HG02623 (cell line): ENCODE measurements at regions not wholly inside any gene's neighbourhood (a gene's known extent, or its start where the extent isn't known, plus 50 kb on each side); places are given as distances from the start of the nearest gene placed in this dataset.

Experiments used
- ATAC-seq: cut with Tn5 transposase; IDR thresholded peaks from one replicate; pipeline ENCODE4 v1.9.1; 2021; ENCODE audit warnings: moderate library complexity; ENCODE audit not compliant: unreplicated experiment

DNA sequence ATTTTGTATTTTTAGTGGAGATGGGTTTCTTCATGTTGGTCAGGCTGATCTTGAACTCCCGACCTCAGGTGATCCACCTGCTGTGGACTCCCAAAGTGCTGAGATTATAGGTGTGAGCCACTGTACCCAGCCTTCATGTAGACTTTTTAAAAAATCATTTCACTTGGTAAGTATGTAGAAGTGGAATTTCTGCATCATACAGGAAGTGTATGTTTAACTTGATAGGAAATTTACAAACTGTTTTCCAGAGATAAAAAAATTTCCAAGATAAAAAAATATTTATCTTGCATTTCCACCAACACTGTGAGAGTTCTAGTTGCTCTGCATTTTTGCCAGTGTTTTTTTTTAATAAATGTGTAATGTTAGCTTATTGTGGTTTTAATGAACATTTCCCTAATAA, 155.8 kb downstream of the ZNF608 start:
- ATAC-seq, result no peak

DNA sequence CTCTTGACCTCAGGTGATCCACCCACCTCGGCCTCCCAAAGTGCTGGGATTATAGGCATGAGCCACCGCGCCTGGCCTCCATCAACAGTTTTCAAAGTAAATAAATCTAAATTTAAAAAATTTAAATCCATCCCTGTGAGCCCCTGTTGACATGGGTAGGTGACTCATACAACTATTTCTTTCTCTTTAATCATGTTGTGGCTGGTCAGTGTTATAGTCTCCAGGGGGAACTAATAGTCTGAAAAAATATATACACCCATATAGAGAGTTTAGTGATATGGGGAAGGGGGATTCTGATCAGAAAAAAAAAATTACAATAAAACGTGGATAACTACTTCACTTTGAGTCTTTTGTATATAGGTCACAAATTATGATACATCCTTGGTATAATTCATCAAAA, 159.2 kb downstream of the ZNF608 start:
- no peak for ATAC-seq

DNA sequence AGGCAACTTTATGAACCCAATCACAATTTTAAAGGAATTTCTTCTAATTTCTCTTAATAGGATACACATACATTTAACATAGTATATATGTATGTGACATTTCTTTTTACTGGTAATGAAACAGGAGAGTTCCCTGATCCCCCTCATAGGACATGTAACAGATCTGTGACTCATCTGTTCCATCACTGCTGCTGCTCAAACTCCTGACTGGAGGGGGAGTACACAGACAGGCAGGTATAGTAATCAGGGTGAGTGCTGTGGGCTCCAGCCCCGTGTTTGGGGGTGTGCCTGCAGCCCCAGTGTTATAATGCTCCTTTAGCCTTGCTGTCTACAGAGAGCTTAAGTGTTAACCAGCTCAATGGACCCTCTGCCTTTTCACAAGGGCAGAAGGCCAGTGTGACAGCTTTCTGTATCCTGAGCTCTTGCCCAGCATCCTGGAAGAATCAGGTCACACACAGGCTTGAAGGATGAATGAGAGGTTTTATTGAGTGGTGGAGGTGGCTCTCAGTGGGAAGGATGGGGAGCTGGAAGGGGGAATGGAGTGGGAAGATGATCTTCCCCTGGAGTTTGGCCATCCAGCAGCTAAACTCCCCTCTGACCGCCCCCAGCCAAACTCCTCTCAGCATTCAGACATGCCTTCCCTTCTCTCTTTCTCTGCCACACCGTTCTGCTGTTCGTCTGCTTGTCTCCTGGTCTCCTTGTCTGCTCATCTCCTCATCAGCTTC, 161.3 kb downstream of the ZNF608 start:
- ATAC-seq, result no peak

DNA sequence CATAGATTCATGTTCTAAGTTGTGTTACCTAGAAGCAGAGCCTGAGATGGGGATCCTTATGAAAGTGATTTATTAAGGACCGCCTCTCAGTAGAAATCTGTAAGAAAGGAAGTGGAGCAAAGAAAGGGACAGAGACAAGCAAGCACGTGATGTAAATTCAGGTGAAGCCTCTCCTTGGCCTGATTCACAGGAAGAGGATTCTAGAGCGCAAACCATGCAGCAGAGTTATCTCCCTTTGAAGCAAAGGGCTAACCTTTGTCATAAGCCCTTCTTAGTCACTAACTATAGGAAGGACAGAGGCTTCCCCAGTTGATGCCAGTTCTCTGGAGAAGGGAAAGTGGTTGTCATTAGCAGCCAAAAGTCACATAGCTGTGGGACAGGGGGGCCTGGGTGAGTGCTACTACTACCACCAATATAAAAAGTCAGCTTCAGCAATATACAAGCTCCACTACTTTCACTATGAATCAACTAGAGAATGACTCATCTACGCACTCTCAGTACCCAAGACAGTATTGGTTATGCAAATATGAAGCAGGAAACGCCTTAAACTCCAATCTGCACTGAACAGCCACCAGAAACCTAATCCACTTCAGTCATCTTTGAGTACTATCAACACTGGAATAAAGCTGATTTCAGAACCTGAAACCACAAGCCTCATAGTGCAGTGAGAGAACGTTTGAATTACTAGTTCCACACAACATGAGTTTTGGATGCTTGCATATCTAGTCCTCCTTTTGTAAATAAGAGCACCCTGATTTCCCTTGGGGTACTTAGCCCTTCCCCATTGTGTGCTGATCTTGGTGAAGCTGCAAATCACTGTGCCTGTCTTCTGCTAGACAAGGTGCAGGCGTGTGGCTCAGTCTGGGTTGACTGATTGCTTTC, 162.7 kb downstream of the ZNF608 start:
- peak; percentile 99 for ATAC-seq

DNA sequence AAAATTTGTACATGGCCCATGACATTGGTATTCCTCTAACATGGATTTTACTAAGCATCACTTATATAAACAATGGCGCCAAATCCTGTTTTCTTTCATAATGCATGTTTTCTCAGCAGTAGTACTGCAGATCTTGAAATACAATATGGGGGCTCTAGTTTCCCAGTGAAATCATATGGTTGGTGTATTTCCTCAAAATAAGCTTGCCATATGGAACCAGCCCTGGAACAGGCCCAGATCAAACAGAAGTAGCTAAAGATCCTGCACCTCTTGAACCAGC, 163.9 kb downstream of the ZNF608 start:
- ATAC-seq, result no peak

DNA sequence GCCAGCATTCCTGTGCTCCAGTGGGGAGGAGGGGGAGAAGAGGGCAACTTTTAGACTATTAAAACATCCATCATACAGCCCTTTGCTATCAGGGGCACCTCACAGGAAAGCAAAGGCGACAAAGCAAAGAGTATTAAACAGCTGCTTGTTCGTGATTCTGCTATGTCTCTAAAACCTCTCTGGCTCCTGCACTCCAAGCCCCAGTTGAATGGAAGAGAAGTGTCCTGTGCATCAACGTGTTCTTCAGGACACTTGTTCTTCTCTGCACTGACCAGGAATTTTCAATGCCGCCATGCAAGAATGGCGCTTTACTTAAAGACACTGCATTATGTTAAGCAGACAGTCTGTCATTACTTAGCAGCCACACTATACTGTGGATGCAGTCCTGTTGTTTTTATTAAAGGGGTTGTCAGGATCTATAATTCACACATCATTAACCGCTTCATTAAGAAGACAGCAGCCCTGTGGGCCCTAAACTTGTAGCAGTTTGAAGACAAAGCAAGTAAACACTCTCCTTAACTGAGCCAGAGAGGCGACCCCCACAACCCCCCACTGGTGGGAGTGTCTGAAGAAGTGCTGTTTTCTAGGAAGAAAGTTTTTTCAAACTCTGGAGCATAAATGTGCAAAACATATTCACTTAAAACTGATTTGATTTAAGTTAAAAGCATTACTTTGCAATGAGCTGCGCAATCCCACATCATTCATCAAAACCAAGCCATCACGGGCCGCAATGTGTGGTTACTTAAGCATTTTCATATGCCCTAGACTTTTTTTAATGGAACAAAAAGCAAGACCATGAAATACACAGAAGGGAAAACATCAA, 164.5 kb downstream of the ZNF608 start:
- no peak for ATAC-seq

DNA sequence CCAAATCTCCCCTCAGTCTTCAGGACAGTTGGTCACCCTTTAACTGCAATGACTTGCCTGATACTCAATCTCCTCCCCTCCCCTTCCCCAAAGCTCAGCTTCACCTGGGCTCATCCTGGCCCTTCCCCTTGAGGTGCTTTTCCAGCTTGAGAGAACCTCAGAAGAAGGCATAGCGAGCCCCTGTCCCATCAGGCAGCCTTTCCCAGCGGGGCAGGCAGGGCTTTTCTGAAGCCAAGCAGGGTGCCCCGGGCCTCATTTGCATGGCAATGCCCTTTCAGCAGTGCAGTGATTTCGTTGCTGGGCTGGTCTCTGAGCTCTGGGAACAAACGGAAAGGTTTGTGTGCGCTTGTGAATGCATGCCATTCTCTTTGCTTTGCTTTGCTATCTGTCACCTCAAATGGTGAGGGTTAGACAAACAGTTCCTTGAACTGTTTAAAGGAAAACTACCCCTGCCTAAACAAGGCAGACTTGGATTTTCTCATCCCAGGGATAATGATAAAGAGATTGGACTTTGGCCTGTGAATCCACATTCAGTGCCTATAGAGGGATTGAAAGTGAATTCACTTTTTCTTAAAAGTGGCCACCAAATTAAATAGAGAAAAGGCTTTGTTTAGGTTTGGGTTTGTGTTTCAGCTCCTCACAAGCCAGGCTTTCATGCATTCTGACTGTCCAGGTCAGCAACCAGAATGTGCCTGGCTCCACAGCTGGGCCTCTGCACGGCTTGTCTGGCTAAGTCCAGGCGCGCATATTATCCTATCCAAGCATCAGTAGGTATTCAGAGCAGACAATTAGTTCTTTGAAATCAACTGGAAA, 165.3 kb downstream of the ZNF608 start:
- ATAC-seq, result no peak

DNA sequence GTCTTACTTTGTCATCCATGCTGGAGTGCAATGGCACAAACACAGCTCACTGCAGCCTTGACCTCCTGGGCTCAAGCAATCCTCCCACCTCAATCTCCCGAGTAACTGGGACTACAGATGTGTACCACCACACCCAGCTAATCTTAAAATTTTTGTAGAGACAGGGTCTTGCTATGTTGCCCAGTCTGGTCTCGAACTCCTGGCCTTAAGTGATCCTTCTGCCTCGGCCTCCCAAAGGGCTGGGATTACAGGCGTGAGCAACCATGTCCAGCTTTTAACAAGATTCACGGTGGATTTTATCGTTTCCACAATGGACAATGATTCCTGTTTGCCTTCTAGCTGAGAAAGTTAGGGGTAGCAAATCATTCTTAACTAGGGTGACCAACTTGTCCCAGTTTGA, 165.9 kb downstream of the ZNF608 start:
- ATAC-seq, result no peak

DNA sequence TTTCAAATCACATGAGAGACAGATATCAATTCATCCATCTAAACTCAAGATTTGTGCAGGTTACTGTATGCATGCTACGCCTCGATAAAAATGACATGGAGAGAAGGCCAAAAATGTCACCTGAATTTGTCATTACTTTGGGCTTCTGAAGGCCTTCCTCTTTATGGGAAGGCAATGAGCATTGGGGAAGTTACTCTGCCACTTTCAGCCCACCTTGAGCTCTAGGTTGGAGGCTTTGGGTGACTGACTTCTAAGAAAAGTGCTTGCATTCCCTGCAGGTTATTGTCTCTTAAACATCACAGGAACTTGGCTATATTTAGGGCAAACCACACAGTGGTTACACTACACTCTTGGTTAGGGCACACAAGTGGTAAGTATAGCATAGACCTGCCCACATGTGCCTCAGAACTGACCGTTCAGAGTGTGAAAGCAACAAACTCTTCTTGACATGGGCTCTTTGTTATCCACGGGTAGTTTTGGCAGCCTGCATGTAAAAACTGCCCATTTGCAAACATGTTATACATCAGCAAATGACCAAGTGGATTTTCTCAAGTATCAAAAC, 169.5 kb downstream of the ZNF608 start:
- ATAC-seq, result peak; percentile 79

DNA sequence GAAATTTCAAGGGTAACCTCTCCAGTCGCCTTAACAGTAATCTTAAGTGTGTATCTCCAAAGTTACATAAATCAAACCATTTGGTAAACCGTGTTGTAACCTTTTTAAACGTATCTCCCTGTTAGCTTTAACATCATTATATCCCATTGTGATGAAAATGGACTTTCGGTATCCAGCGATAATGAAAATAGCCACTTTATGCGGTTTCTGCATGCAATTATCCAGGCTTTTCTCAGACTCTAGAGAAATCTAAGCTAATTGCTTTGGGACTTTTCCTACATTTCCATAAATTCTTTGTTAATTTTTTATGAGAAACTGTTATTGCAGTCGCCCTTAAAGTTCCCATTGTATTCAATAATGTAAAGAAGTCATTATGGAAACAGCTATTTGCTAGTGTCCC, 170.7 kb downstream of the ZNF608 start:
- ATAC-seq, result no peak

DNA sequence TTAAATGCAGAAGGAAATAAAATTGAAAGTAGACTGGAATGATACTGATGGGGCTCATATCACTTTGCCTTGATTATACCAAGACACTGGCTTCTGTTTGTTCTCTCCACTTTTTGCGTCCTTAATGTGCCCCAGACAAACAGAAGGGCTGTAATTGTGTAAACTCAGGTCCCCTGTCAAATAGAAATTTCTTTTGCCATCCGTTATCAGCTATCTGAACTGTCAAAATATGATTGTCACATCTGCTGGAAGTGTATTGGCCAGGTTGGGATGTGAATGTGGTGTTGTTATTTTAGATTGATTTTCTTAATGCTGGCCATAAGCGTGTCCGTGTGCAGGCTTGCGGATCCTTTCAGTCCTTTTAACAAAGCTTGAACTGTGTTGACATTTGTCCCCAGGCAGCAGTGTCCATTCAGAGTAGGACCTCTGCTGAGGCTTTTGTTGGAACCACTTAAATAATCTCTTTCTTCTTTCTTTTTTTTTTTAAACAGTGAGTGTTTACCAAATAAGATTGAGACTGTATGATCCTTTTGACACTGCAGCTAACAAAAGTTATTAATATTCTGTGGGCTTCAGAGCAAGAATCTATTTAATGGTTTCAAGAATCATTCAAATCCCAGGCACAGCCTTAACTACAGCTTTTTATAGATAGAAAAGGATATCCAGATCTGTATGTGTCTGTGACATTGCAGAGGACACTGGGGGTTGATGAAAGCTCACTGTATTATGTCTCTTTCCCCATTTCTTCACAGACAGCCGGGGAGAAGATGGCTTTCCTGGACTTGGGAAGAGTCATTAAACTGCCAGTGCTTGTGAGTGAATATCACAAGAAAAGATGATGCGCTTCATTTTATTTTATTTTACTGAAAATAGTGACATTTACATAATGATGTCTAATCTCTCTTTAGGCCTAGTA, 171.7 kb downstream of the ZNF608 start:
- no peak for ATAC-seq

DNA sequence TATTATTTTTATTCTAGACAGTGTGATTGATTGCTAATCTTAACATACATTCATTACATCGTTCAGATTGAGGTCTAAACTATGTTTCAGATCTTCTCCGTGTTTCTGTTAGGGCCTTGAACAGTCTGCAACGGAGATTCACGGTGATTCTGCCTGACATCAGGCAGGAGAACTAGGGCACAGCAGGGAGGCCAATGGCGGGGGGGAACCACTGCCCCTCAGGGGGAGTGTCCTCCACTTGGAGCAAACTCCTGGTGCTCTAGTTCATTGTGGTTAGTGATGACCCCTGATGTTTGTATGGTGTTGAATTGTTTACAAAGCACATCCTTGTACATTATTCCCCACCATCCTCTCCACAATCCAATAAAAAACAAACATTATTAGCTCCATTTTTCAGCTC, 173.5 kb downstream of the ZNF608 start:
- ATAC-seq, result no peak

DNA sequence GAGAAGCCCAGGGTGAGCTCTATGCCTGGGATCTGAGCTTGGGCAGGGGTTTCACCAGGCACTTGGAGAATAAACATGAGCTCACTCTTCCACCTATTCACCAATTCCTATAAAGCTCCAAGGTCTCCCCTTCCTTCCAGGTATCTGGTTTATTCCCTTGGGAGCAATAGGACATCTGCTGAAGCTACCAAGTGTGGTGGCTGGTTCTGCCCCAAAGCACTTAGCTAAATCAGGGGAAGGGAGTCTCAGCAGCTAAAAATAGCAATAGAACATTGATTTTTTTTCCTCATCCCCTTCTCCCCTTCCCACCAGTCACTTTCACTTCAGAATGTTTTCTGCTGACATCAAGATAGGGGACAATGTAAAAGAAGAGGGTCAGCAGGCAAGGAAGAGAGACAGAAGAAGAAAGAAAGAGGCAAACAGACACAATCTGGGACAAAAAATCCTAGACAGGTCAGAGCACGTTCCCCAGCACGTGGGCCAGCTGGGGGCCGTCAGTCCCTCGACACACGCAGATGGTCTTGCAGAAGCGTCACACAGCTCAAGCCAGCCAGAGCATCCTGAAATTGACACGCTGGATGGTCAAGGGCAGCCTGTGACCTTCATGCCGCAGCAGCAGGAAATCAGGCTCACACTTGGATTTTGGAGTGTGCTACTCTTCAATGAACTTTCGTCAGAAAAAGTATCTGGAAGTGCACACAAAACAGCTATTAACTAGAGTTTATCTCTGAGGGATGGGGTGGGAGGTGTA, 176.0 kb downstream of the ZNF608 start:
- ATAC-seq, result no peak

DNA sequence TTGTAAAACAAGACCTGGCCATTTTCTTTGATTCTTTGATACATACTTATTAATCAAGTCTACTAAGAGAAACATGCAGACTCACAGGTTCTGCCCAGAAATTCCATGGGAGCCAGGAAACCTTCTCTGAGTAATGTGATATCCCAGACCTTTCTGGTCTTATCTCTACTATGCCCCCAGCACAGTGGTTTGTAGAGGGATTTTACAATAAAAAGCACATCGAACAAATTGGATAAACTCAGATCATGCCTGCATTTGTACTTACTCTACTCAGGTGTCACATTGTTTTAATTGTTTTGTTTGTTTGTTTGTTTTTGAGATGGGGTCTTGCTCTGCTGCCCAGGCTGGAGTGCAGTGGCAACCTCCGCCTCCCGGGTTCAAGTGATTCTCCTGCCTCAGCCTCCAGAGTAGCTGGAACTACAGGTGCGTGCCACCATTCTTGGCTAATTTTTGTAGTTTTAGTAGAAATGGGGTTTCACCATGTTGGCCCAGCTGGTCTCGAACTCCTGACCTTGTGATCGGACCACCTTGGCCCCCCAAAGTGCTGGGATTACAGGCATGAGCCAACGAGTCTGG, 179.5 kb downstream of the ZNF608 start:
- no peak for ATAC-seq

DNA sequence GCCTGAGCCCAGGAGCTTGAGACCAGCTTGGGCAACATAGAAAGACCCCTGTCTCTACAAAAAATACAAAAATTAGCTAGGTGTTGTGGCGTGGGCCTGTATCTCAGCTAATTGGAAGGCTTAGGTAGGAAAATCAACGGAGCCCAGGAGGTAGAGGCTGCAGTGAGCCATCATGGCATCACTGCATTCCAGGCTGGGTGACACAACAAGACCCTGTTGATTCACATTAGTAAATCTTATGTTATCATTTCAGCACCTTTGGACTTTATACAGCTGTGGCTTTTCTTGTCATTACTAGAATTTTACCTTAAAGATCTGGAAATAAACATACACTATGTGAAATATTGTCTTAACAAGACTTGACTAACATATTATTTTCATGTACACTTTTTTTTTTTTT, 185.0 kb downstream of the ZNF608 start:
- no peak for ATAC-seq

DNA sequence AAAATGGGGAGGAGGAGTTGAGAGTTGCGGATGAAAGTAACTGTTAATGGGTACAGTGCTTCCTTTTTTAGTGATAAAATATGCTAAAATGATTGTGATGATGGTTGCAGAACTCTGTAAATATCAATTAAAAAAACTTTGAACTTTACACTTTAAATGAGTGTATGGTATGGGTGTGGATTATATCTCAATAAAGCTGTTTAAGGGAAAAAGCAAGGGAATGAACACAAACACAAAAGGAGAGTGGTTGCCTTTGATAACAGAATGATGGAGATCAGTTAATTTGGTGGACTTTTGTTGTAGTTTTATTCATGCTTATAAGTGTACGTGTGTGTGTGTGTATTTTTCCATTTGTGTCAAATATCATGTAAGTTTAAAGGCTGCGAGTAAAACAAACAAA, 186.1 kb downstream of the ZNF608 start:
- ATAC-seq, result no peak

DNA sequence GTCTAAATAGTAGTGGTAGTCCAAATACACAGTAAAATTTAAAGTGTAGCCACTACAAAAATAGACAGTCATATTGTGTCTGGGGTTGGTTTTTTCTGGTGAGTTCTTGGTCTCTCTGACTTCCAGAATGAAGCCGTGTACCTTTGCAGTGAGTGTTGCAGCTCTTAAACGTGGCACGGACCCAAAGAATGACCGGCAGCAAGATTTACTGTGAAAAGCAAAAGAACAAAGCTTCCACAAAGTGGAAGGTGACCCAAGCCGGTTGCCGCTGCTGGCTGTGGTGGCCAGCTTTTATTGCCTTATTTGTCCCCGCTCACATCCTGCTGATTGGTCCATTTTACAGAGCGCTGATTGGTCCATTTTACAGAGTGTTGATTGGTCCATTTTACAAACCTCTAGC, 188.7 kb downstream of the ZNF608 start:
- no peak for ATAC-seq

DNA sequence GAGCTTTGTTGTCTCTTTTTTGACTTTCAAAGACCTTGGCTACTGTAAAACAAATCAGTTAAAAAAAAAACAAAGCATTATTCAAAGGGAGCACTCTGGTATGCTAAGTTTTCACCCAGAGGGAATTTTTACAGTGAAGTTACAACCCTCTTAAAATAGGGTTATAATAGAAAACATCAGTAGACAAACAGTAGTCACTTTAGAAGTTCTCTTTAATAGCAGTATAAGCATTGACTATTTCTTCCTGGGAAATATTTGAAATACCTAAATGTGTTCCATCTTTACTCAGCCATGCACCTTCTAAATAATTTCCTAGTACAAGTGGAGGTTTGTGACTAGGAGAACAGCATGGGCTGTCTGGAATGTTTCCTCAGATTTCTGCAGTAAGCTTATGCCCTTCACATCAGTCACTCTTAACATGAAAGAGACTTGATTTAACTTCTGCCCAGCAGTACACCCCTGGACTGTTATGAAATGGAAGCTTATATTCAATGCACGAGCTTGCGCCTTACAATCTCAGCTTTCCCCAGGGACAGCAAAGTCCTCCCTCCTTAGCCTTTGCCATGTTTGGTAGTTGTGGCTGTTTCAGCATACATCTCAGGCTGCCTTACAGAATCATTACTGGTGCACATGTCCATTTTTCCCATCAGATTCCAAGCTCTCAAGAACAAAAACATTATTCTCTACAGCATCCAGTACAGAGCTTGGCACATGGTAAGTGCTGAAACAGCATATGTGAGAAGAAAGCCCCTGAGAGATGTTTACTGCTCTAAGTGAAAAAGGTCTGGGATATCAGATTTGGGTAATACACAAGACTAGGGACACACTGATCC, 191.5 kb downstream of the ZNF608 start:
- no peak for ATAC-seq
